ENCODE measurements at regions not wholly inside any gene's neighbourhood (a gene's known extent, or its start where the extent isn't known, plus 50 kb on each side); places are given as distances from the start of the nearest gene placed in this dataset.
A peak's percentile ranks its signal among the peaks of the same experiment; 100 is the strongest.

- TF ChIP-seq SUZ12 (IDR thresholded peaks at IDR 0.05; ENCODE audit: low read length) (peak; percentile 6), RFX5 (IDR thresholded peaks at IDR 0.05; ENCODE audit: borderline replicate concordance, low read depth, low read length) (no peak), SAP30 (IDR thresholded peaks at IDR 0.05; ENCODE audit: insufficient read depth, insufficient replicate concordance, low read length) (no peak), TEAD4 (IDR thresholded peaks at IDR 0.05; ENCODE audit: low read depth, low read length) (no peak), MAFK (IDR thresholded peaks at IDR 0.05; ENCODE audit: low read depth, low read length) (no peak), SIN3A (conservative IDR thresholded peaks at IDR 0.05 in 1 of 2, IDR thresholded peaks at IDR 0.05 in 1 of 2; ENCODE audit: low read depth in 1 of 2, low read length in 2 of 2) (no peak), KDM4A (IDR thresholded peaks at IDR 0.05; ENCODE audit: low read depth, low read length, severe bottlenecking) (no peak), SIRT6 (IDR thresholded peaks at IDR 0.05; ENCODE audit: low read length) (no peak), EP300 (IDR thresholded peaks at IDR 0.05; ENCODE audit: borderline replicate concordance in 1 of 2, low read depth in 2 of 2, low read length in 2 of 2) (no peak), RXRA (IDR thresholded peaks at IDR 0.05; ENCODE audit: insufficient read depth, low read depth, low read length) (no peak)
These were observed 113.7 kb upstream of the GOLGA8J start (continued) for GRCh38 chr15:29968895-29969561.
